CD8-positive, alpha-beta memory T cell (primary cell): ENCODE measurements at regions not wholly inside any gene's neighbourhood (a gene's known extent, or its start where the extent isn't known, plus 50 kb on each side); places are given as distances from the start of the nearest gene placed in this dataset.

ENCODE experiments used
- CTCF ChIA-PET: fragments of 350-600 bp; sonication (Branson Sonifier 250); formaldehyde crosslinking; loops from one replicate; lab custom pipeline; 2021; ENCODE audit warnings: antibody characterized with exemption; lab: Charles Lee
- POLR2A ChIA-PET: fragments of 350-600 bp; sonication (Branson Sonifier 250); formaldehyde crosslinking; loops from one replicate; lab custom pipeline; 2021; ENCODE audit warnings: antibody characterized with exemption; lab: Charles Lee
- DNase-seq, 5 donors: peaks; one replicate each; pipeline versions ENCODE4 v3.0.0 to v3.0.0-alpha.2; 2020 to 2022; ENCODE audit warnings: mixed read lengths in 1 of 5
- H3K27ac ChIP-seq: one replicate; pipeline ENCODE4 v1.7.0; 2013; ENCODE audit warnings: low read depth, mild to moderate bottlenecking, low read length, moderate library complexity
- H3K27me3 ChIP-seq: 2 replicates; pipeline ENCODE4 v1.7.0; 2013; ENCODE audit warnings: low read length, mild to moderate bottlenecking; ENCODE audit not compliant: insufficient read depth, poor library complexity, severe bottlenecking
- H3K36me3 ChIP-seq: 2 replicates; pipeline ENCODE4 v1.7.0; 2013; ENCODE audit warnings: mild to moderate bottlenecking, low read length, moderate library complexity; ENCODE audit not compliant: insufficient read depth
- H3K4me1 ChIP-seq: 2 replicates; pipeline ENCODE4 v1.7.0; 2013; ENCODE audit warnings: mild to moderate bottlenecking, low read length, moderate library complexity; ENCODE audit not compliant: insufficient read depth
- H3K4me3 ChIP-seq: 2 replicates; pipeline ENCODE4 v1.7.0; 2013; ENCODE audit warnings: mild to moderate bottlenecking, low read length
- H3K9me3 ChIP-seq: 2 replicates; pipeline ENCODE4 v1.7.0; 2013; ENCODE audit warnings: mild to moderate bottlenecking, low read length
- H3K27ac Mint-ChIP-seq, 8 donors: one replicate each; pipeline ENCODE4 v1.8.0; 2020 to 2021; ENCODE audit warnings: mixed read lengths in 8 of 8, mild to moderate bottlenecking in 6 of 8, inconsistent platforms in 3 of 8, moderate library complexity in 3 of 8
- H3K27me3 Mint-ChIP-seq, 2 donors: one replicate each; pipeline ENCODE4 v1.8.0; 2020 to 2021; ENCODE audit warnings: mixed read lengths in 2 of 2, mild to moderate bottlenecking in 1 of 2, moderate library complexity in 1 of 2
- H3K36me3 Mint-ChIP-seq, 3 donors: one replicate each; pipeline ENCODE4 v1.8.0; 2020 to 2021; ENCODE audit warnings: mixed read lengths in 3 of 3, inconsistent platforms in 1 of 3, mild to moderate bottlenecking in 1 of 3
- H3K4me1 Mint-ChIP-seq, 3 donors: one replicate each; pipeline ENCODE4 v1.8.0; 2020 to 2021; ENCODE audit warnings: mixed read lengths in 3 of 3, inconsistent platforms in 1 of 3, mild to moderate bottlenecking in 1 of 3
- H3K4me3 Mint-ChIP-seq, 7 donors: one replicate each; pipeline ENCODE4 v1.8.0; 2020 to 2021; ENCODE audit warnings: mixed read lengths in 7 of 7, mild to moderate bottlenecking in 6 of 7, moderate library complexity in 4 of 7, inconsistent platforms in 2 of 7
- H3K9me3 Mint-ChIP-seq, 5 donors: one replicate each; pipeline ENCODE4 v1.8.0; 2020 to 2022; ENCODE audit warnings: mixed read lengths in 5 of 5, mild to moderate bottlenecking in 3 of 5, moderate library complexity in 2 of 5, inconsistent platforms in 1 of 5

- ChIA-PET CTCF (no interaction called here), POLR2A (no interaction called here)
- Mint-ChIP-seq H3K27ac (no peak overlapping the region), H3K9me3 (no peaks in the 10 kb centered on the region), H3K36me3 (no peaks in the 10 kb centered on the region), H3K27me3 (peaks cover 8 to 27% of the 10 kb centered on the region in 2 donors), H3K4me3 (no peak overlapping the region), H3K4me1 (no peaks in the 10 kb centered on the region)
- H3K27ac ChIP-seq: no peak overlapping the region
- no peak for DNase-seq
- no peaks in the 10 kb centered on the region for H3K36me3 ChIP-seq
- no peaks in the 10 kb centered on the region for H3K27me3 ChIP-seq
- no peak overlapping the region for H3K4me3 ChIP-seq
- no peaks in the 10 kb centered on the region for H3K4me1 ChIP-seq
- H3K9me3 ChIP-seq: no peaks in the 10 kb centered on the region
Observed at GRCh38 chr20:21008951-21009350, 97.2 kb downstream of the LINC00237 start.

GRCh38 chr20:21006611-21007010 is 99.5 kb downstream of the LINC00237 start:
- no peaks in the 10 kb centered on the region for H3K36me3 Mint-ChIP-seq
- H3K27me3 ChIP-seq: no peaks in the 10 kb centered on the region
- ChIA-PET POLR2A (no interaction called here), CTCF (no interaction called here)
- H3K36me3 ChIP-seq: no peaks in the 10 kb centered on the region
- H3K4me1 Mint-ChIP-seq: no peaks in the 10 kb centered on the region
- no peak overlapping the region for H3K27ac Mint-ChIP-seq
- H3K4me1 ChIP-seq: no peaks in the 10 kb centered on the region
- H3K4me3 Mint-ChIP-seq: no peak overlapping the region
- H3K27ac ChIP-seq: no peak overlapping the region
- no peak for DNase-seq
- peaks cover 8 to 26% of the 10 kb centered on the region in 2 donors for H3K27me3 Mint-ChIP-seq
- no peak overlapping the region for H3K4me3 ChIP-seq
- H3K9me3 ChIP-seq: no peaks in the 10 kb centered on the region
- no peaks in the 10 kb centered on the region for H3K9me3 Mint-ChIP-seq

- no peaks in the 10 kb centered on the region for H3K9me3 Mint-ChIP-seq
- H3K4me1 Mint-ChIP-seq: no peaks in the 10 kb centered on the region
- H3K36me3 ChIP-seq: no peaks in the 10 kb centered on the region
- no peak overlapping the region for H3K27ac ChIP-seq
- H3K4me1 ChIP-seq: no peaks in the 10 kb centered on the region
- H3K27ac Mint-ChIP-seq: no peak overlapping the region
- H3K27me3 Mint-ChIP-seq: peaks cover 8 to 26% of the 10 kb centered on the region in 2 donors
- CTCF ChIA-PET: no interaction called here
- no peaks in the 10 kb centered on the region for H3K9me3 ChIP-seq
- H3K4me3 ChIP-seq: no peak overlapping the region
- POLR2A ChIA-PET: no interaction called here
- DNase-seq: no peak
- no peaks in the 10 kb centered on the region for H3K36me3 Mint-ChIP-seq
- H3K27me3 ChIP-seq: no peaks in the 10 kb centered on the region
- no peak overlapping the region for H3K4me3 Mint-ChIP-seq
Observed at GRCh38 chr20:21004386-21005076, 101.6 kb downstream of the LINC00237 start.

- H3K4me1 Mint-ChIP-seq: no peaks in the 10 kb centered on the region
Observed at GRCh38 chr20:21003902-21004301, 102.3 kb downstream of the LINC00237 start.

GRCh38 chr20:21002486-21002885 is 103.7 kb downstream of the LINC00237 start:
- Mint-ChIP-seq H3K36me3 (no peaks in the 10 kb centered on the region), H3K4me1 (no peaks in the 10 kb centered on the region), H3K27ac (no peak overlapping the region), H3K9me3 (no peaks in the 10 kb centered on the region), H3K27me3 (peaks cover 1 to 22% of the 10 kb centered on the region in 2 donors), H3K4me3 (no peak overlapping the region)
- POLR2A ChIA-PET: no interaction called here
- no peak overlapping the region for H3K4me3 ChIP-seq
- no peaks in the 10 kb centered on the region for H3K9me3 ChIP-seq
- H3K27me3 ChIP-seq: no peaks in the 10 kb centered on the region
- CTCF ChIA-PET: no interaction called here
- H3K27ac ChIP-seq: no peak overlapping the region
- no peaks in the 10 kb centered on the region for H3K36me3 ChIP-seq
- no peaks in the 10 kb centered on the region for H3K4me1 ChIP-seq
- no peak for DNase-seq

More at GRCh38 chr20:21003902-21004301, 102.3 kb downstream of the LINC00237 start:
- POLR2A ChIA-PET: no interaction called here
- Mint-ChIP-seq H3K27ac (no peak overlapping the region), H3K27me3 (peaks cover 8 to 26% of the 10 kb centered on the region in 2 donors), H3K9me3 (no peaks in the 10 kb centered on the region), H3K36me3 (no peaks in the 10 kb centered on the region), H3K4me3 (no peak overlapping the region)
- CTCF ChIA-PET: no interaction called here
- Histone ChIP-seq H3K9me3 (no peaks in the 10 kb centered on the region), H3K36me3 (no peaks in the 10 kb centered on the region), H3K27me3 (no peaks in the 10 kb centered on the region), H3K27ac (no peak overlapping the region), H3K4me1 (no peaks in the 10 kb centered on the region), H3K4me3 (no peak overlapping the region)
- DNase-seq: no peak

GRCh38 chr20:20993372-20993771 is 112.8 kb downstream of the LINC00237 start:
- H3K9me3 Mint-ChIP-seq: no peaks in the 10 kb centered on the region
- no peaks in the 10 kb centered on the region for H3K36me3 ChIP-seq
- CTCF ChIA-PET: no interaction called here

GRCh38 chr20:20992686-20993360 is 113.3 kb downstream of the LINC00237 start:
- ChIA-PET POLR2A (no interaction called here), CTCF (no interaction called here)
- Histone ChIP-seq H3K4me3 (no peak overlapping the region), H3K36me3 (no peaks in the 10 kb centered on the region), H3K27me3 (no peaks in the 10 kb centered on the region), H3K9me3 (no peaks in the 10 kb centered on the region), H3K27ac (no peak overlapping the region), H3K4me1 (no peaks in the 10 kb centered on the region)
- Mint-ChIP-seq H3K4me3 (no peak overlapping the region), H3K4me1 (no peaks in the 10 kb centered on the region), H3K9me3 (no peaks in the 10 kb centered on the region), H3K27ac (no peak overlapping the region), H3K36me3 (no peaks in the 10 kb centered on the region), H3K27me3 (peaks cover 4 to 31% of the 10 kb centered on the region in 2 donors)
- DNase-seq: no peak

More at GRCh38 chr20:20993372-20993771, 112.8 kb downstream of the LINC00237 start:
- Mint-ChIP-seq H3K4me1 (no peaks in the 10 kb centered on the region), H3K36me3 (no peaks in the 10 kb centered on the region), H3K27me3 (peaks cover 4 to 31% of the 10 kb centered on the region in 2 donors), H3K4me3 (no peak overlapping the region), H3K27ac (no peak overlapping the region)
- Histone ChIP-seq H3K27me3 (no peaks in the 10 kb centered on the region), H3K27ac (no peak overlapping the region), H3K4me1 (no peaks in the 10 kb centered on the region), H3K9me3 (no peaks in the 10 kb centered on the region), H3K4me3 (no peak overlapping the region)
- POLR2A ChIA-PET: no interaction called here
- no peak for DNase-seq

- Mint-ChIP-seq H3K4me3 (no peak overlapping the region), H3K4me1 (no peaks in the 10 kb centered on the region), H3K27ac (no peak overlapping the region), H3K36me3 (no peaks in the 10 kb centered on the region), H3K27me3 (peaks cover 4 to 35% of the 10 kb centered on the region in 2 donors), H3K9me3 (peaks cover 0 to 2% (median 0%) of the 10 kb centered on the region in 5 donors)
- Histone ChIP-seq H3K4me1 (no peaks in the 10 kb centered on the region), H3K27ac (no peak overlapping the region), H3K9me3 (no peaks in the 10 kb centered on the region), H3K4me3 (no peak overlapping the region), H3K36me3 (no peaks in the 10 kb centered on the region), H3K27me3 (no peaks in the 10 kb centered on the region)
- ChIA-PET CTCF (no interaction called here), POLR2A (no interaction called here)
- no peak for DNase-seq
Observed at GRCh38 chr20:20992277-20992676, 113.9 kb downstream of the LINC00237 start.
